ENCODE measurements at regions not wholly inside any gene's neighbourhood (a gene's known extent, or its start where the extent isn't known, plus 50 kb on each side); places are given as distances from the start of the nearest gene placed in this dataset.

- TF ChIP-seq, protein P1, sequence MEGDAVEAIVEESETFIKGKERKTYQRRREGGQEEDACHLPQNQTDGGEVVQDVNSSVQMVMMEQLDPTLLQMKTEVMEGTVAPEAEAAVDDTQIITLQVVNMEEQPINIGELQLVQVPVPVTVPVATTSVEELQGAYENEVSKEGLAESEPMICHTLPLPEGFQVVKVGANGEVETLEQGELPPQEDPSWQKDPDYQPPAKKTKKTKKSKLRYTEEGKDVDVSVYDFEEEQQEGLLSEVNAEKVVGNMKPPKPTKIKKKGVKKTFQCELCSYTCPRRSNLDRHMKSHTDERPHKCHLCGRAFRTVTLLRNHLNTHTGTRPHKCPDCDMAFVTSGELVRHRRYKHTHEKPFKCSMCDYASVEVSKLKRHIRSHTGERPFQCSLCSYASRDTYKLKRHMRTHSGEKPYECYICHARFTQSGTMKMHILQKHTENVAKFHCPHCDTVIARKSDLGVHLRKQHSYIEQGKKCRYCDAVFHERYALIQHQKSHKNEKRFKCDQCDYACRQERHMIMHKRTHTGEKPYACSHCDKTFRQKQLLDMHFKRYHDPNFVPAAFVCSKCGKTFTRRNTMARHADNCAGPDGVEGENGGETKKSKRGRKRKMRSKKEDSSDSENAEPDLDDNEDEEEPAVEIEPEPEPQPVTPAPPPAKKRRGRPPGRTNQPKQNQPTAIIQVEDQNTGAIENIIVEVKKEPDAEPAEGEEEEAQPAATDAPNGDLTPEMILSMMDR (IDR thresholded peaks at IDR 0.05), result no peak
- TF ChIP-seq HOXA7 (CRISPR knock-in tag; IDR thresholded peaks at IDR 0.05), result no peak
Measured at GRCh38 chr9:20290257-20290656, 332.0 kb downstream of the MLLT3 start.
